GM12892 (cell line): ENCODE measurements at regions not wholly inside any gene's neighbourhood (a gene's known extent, or its start where the extent isn't known, plus 50 kb on each side); places are given as distances from the start of the nearest gene placed in this dataset.

ENCODE experiments used
- POLR2A ChIP-seq: IDR thresholded peaks from 2 replicates; pipeline ENCODE4 v1.6.1; 2011; ENCODE audit warnings: low read depth, low read length, control low read depth
- POLR2AphosphoS5 ChIP-seq: IDR thresholded peaks from 2 replicates; pipeline ENCODE4 v1.6.1; 2011; ENCODE audit warnings: low read depth, low read length, control low read depth
- TAF1 ChIP-seq: IDR thresholded peaks from 2 replicates; pipeline ENCODE4 v1.6.1; 2011; ENCODE audit warnings: low read depth, mild to moderate bottlenecking, control low read depth, low read length, borderline replicate concordance

GRCh38 chr9:31753756-31754155 lies 630.7 kb upstream of the ACO1 start:
- TF ChIP-seq POLR2A (no peak), POLR2AphosphoS5 (no peak), TAF1 (no peak)
